GM18858 (cell line): ENCODE measurements at regions not wholly inside any gene's neighbourhood (a gene's known extent, or its start where the extent isn't known, plus 50 kb on each side); places are given as distances from the start of the nearest gene placed in this dataset.

Experiments
- ATAC-seq: cut with Tn5 transposase; IDR thresholded peaks from one replicate; pipeline ENCODE4 v1.9.1; 2021; ENCODE audit not compliant: unreplicated experiment

GRCh38 chr5:118555727-118556126, 432.6 kb downstream of the DTWD2 start:
- no peak for ATAC-seq

- ATAC-seq = no peak
These were observed 433.4 kb downstream of the DTWD2 start for GRCh38 chr5:118554981-118555380.

GRCh38 chr5:118554241-118554640, 434.1 kb downstream of the DTWD2 start:
- ATAC-seq = no peak

GRCh38 chr5:118553662-118554061, 434.7 kb downstream of the DTWD2 start:
- ATAC-seq = no peak

GRCh38 chr5:118552731-118553360, 435.5 kb downstream of the DTWD2 start:
- ATAC-seq = no peak

- ATAC-seq = no peak
These were observed 436.2 kb downstream of the DTWD2 start for GRCh38 chr5:118552146-118552545.

GRCh38 chr5:118551716-118552115, 436.6 kb downstream of the DTWD2 start:
- no peak for ATAC-seq

GRCh38 chr5:118551031-118551430, 437.3 kb downstream of the DTWD2 start:
- no peak for ATAC-seq

- no peak for ATAC-seq
These were observed 439.3 kb downstream of the DTWD2 start for GRCh38 chr5:118548761-118549720.

- no peak for ATAC-seq
These were observed 442.9 kb downstream of the DTWD2 start for GRCh38 chr5:118545470-118545869.

GRCh38 chr5:118544887-118545449, 443.4 kb downstream of the DTWD2 start:
- no peak for ATAC-seq

- no peak for ATAC-seq
These were observed 454.4 kb downstream of the DTWD2 start for GRCh38 chr5:118533923-118534322.

GRCh38 chr5:118533156-118533555, 455.2 kb downstream of the DTWD2 start:
- no peak for ATAC-seq

- ATAC-seq = no peak
These were observed 457.1 kb downstream of the DTWD2 start for GRCh38 chr5:118531276-118531675.

- no peak for ATAC-seq
These were observed 458.8 kb downstream of the DTWD2 start for GRCh38 chr5:118529361-118530144.

- no peak for ATAC-seq
These were observed 465.7 kb downstream of the DTWD2 start for GRCh38 chr5:118522626-118523025.

GRCh38 chr5:118520771-118521415, 467.5 kb downstream of the DTWD2 start:
- no peak for ATAC-seq

- no peak for ATAC-seq
These were observed 468.9 kb downstream of the DTWD2 start for GRCh38 chr5:118519466-118519865.

GRCh38 chr5:118518720-118519119, 469.6 kb downstream of the DTWD2 start:
- no peak for ATAC-seq

GRCh38 chr5:118511846-118512245, 476.5 kb downstream of the DTWD2 start:
- no peak for ATAC-seq
